Heart left ventricle (tissue), 16 donors: ENCODE measurements at regions not wholly inside any gene's neighbourhood (a gene's known extent, or its start where the extent isn't known, plus 50 kb on each side); places are given as distances from the start of the nearest gene placed in this dataset.

Experiments used
- ATAC-seq, 4 donors: fragments of 200-7000 bp; cut with Tn5 transposase; one replicate each; pipeline ENCODE4 v1.9.1; 2020 to 2022; ENCODE audit warnings: moderate library complexity in 4 of 4, mild to moderate bottlenecking in 3 of 4, moderate number of reproducible peaks in 1 of 4
- DNase-seq, 5 donors: peaks; one replicate each; pipeline ENCODE4 v3.0.0-alpha.2; 2020
- H3K27ac ChIP-seq, 12 donors: fragments of 200-600 bp; sonication (generic) in 4 of 12; one replicate each; pipeline versions ENCODE4 v1.5.0 to v1.8.0; 2016 to 2022; ENCODE audit warnings: mild to moderate bottlenecking in 2 of 12
- H3K27me3 ChIP-seq, 9 donors: fragments of 200-600 bp; sonication (generic) in 2 of 9; one replicate each; pipeline versions ENCODE4 v1.5.1 to v1.8.0; 2016 to 2022; ENCODE audit warnings: mild to moderate bottlenecking in 3 of 9
- H3K36me3 ChIP-seq, 9 donors: fragments of 200-600 bp; sonication (generic) in 2 of 9; one replicate each; pipeline versions ENCODE4 v1.5.0 to v1.8.0; 2018 to 2022; ENCODE audit warnings: mild to moderate bottlenecking in 2 of 9
- H3K4me1 ChIP-seq, 12 donors: fragments of 200-600 bp; sonication (generic) in 4 of 12; one replicate each; pipeline versions ENCODE4 v1.5.0 to v1.8.0; 2016 to 2022; ENCODE audit warnings: mild to moderate bottlenecking in 3 of 12
- H3K4me3 ChIP-seq, 12 donors: fragments of 200-600 bp; sonication (generic) in 4 of 12; one replicate each; pipeline versions ENCODE4 v1.5.0 to v1.8.0; 2017 to 2022; ENCODE audit warnings: mild to moderate bottlenecking in 9 of 12, moderate library complexity in 4 of 12
- H3K9me3 ChIP-seq, 12 donors: fragments of 200-600 bp; sonication (generic) in 4 of 12; one replicate each; pipeline versions ENCODE4 v1.5.0 to v1.8.0; 2016 to 2022; ENCODE audit warnings: mild to moderate bottlenecking in 1 of 12
- POLR2A ChIP-seq, 2 donors: fragments of 450-650 bp; IDR thresholded peaks; one replicate each; pipeline ENCODE4 v1.6.1; 2017; ENCODE audit warnings: antibody characterized with exemption in 2 of 2, mild to moderate bottlenecking in 2 of 2, moderate library complexity in 2 of 2
- WGBS, 4 donors: extraction: QIAGEN DNeasy Blood & Tissue Kit in 2 of 4; methylation state at CpG; one replicate each; pipeline versions ENCODE4 v1.1.5 to v1.1.7; 2013 to 2018; 5-methylcytosine and 5-hydroxymethylcytosine counted together
- intact Hi-C, 10 donors: fragments of 100-400 bp; cut with DNase I; formaldehyde crosslinking; loops; one replicate each; pipeline versions ENCODE4 v1.11.1 to v1.14.2; 2022
- TF ChIP-seq, protein P1 (sequence below), 12 donors: fragments of 200-600 bp; sonication (generic) in 4 of 12; IDR thresholded peaks; one replicate each; pipeline versions ENCODE4 v1.5.0 to v1.8.0; 2018 to 2022; ENCODE audit warnings: antibody characterized with exemption in 12 of 12, mild to moderate bottlenecking in 5 of 12
- donor health status: ischemic (EF 13 %, LVEDD 7.1; RV severe dilation, severe dysfunction).
- donor health status: healthy with polysubstance abuse.
- donor health status: DM: no; HTN: yes; CAD: no.
- donor health status: DM: no; HTN: no; CAD: no.
- donor health status: ischemic (EF 25% LVEDD 6.9; RV normal size, moderate dysfunction).
- donor health status: ischemic (EF 25% LVEDD 5.7; RV mildly dilated, moderate dysfunction).
- donor health status: healthy.
- donor health status: DM: yes; HTN: yes; CAD: no.
- donor health status: ischemic (EF 35%, LVEDD 5.7; RV mildly dilated, moderate dysfunction).
- donor health status: nonischemic (EF 11% LVEDD 7.7; RV severe dilation, severe dysfunction).
- donor health status: DM: yes; HTN: yes; CAD: no.
- donor health status: PGD.
- donor health status: ischemic (EF 29% LVEDD 5.4; RV normal size, mild dysfunction).
- donor health status: nonischemic (EF 23%, LVEDD 6.1; RV moderate dilation, normal function).

DNA sequence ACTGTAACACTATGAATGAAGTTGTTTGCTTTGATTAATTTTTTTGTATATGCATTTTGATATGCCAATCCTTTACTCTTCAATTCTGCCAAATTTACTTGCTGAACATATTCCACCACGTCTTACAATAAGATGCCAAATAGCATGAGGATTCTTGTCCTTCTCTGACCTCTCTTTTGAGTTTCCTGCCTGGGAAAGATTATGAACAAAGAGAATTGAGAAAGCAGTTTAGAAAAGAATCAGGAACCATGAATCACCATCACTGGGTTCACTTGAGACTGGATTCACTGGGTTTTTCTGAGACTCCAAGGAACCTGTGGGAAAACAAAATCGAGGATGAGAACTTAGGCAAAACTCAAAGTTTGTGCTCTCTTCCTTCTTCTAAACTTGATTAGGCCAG lies 256.5 kb downstream of the CETN3 start:
- DNase-seq (no peak), ATAC-seq (no peak)
- H3K4me3 ChIP-seq: no peak overlapping the region
- H3K27me3 ChIP-seq: no peaks in the 10 kb centered on the region
- peaks cover 0 to 7% (median 0%) of the 10 kb centered on the region in 12 donors for H3K9me3 ChIP-seq
- H3K27ac ChIP-seq: no peak overlapping the region
- no peaks in the 10 kb centered on the region for H3K36me3 ChIP-seq
- intact Hi-C loops: no loop called here
- 58 to 69% (median 68%) methylated on average over 2 of the region's 2 CpGs for WGBS, 4 donors
- TF ChIP-seq POLR2A (IDR thresholded peaks at IDR 0.05): no peak
- TF ChIP-seq, protein P1, sequence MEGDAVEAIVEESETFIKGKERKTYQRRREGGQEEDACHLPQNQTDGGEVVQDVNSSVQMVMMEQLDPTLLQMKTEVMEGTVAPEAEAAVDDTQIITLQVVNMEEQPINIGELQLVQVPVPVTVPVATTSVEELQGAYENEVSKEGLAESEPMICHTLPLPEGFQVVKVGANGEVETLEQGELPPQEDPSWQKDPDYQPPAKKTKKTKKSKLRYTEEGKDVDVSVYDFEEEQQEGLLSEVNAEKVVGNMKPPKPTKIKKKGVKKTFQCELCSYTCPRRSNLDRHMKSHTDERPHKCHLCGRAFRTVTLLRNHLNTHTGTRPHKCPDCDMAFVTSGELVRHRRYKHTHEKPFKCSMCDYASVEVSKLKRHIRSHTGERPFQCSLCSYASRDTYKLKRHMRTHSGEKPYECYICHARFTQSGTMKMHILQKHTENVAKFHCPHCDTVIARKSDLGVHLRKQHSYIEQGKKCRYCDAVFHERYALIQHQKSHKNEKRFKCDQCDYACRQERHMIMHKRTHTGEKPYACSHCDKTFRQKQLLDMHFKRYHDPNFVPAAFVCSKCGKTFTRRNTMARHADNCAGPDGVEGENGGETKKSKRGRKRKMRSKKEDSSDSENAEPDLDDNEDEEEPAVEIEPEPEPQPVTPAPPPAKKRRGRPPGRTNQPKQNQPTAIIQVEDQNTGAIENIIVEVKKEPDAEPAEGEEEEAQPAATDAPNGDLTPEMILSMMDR (IDR thresholded peaks at IDR 0.05): no peak
- H3K4me1 ChIP-seq: no peaks in the 10 kb centered on the region

DNA sequence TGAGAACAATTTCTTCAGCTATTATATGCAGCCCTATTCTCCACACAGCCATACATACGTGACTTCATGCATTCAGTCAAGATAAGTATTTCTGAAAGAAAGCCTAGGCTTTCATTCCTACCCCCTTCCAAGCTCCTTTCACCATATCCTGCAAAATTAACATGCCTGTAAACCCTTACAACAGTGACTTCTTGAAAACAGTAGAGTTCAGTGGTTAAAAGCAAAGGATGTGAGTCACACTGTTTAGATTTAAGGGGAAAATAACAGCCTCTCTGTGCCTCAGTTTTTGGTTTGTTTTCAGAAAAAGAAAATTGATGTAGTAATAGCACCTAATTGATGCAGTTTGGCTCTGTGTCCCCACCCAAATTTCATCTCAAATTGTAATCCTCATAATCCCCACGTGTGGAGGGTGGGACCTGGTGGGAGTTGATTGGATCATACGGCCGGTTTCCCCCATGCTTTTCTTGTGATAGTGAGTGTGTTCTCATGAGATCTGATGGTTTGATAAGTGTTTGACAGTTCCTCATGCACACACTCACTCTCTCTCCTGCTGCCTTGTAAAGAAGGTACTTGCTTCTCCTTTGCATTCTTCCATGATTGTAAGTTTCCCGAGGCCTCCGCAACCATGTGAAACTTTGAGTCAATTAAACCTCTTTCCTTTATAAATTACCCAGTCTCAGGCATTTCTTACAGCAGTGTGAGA lies 264.8 kb downstream of the CETN3 start:
- H3K27ac ChIP-seq: no peak overlapping the region
- intact Hi-C loops: no loop called here
- TF ChIP-seq POLR2A (IDR thresholded peaks at IDR 0.05): no peak
- TF ChIP-seq, protein P1 (IDR thresholded peaks at IDR 0.05): no peak
- DNase-seq (no peak), ATAC-seq (no peak)
- no peaks in the 10 kb centered on the region for H3K4me1 ChIP-seq
- no peak overlapping the region for H3K4me3 ChIP-seq
- no peaks in the 10 kb centered on the region for H3K27me3 ChIP-seq
- 89 to 92% (median 91%) methylated on average over 6 of the region's 6 CpGs for WGBS, 4 donors
- no peaks in the 10 kb centered on the region for H3K36me3 ChIP-seq
- peaks cover 0 to 7% (median 0%) of the 10 kb centered on the region in 12 donors for H3K9me3 ChIP-seq

DNA sequence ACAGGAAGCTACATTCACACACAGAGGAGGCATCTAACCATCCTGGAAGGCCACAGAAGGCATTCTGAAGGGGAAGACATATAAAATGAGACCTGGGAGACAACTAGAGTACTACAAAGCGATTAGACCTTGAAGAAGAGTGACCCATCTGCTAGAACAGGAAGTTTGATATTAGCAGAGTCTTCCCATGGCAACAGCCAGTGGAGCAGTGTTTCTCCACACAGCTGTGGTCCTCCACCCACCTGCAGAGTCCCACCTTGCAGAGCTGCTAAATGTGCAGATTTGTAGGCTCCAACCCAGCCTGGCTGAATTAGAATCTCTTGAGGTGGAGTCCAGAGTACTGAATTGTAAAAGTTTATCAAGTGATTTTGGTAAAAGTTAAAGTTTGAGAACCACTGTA lies 267.0 kb downstream of the CETN3 start:
- DNase-seq: no peak
- ATAC-seq: no peak
- Histone ChIP-seq H3K4me1 (no peaks in the 10 kb centered on the region), H3K9me3 (peaks cover 0 to 5% (median 0%) of the 10 kb centered on the region in 12 donors), H3K27ac (no peak overlapping the region), H3K4me3 (no peak overlapping the region), H3K36me3 (no peaks in the 10 kb centered on the region), H3K27me3 (no peaks in the 10 kb centered on the region)
- 78 to 89% (median 85%) methylated on average over 1 of the region's 1 CpG for whole genome bisulfite sequencing, 4 donors
- intact Hi-C loops: no loop called here
- TF ChIP-seq POLR2A (IDR thresholded peaks at IDR 0.05): no peak
- TF ChIP-seq, protein P1 (IDR thresholded peaks at IDR 0.05): no peak

DNA sequence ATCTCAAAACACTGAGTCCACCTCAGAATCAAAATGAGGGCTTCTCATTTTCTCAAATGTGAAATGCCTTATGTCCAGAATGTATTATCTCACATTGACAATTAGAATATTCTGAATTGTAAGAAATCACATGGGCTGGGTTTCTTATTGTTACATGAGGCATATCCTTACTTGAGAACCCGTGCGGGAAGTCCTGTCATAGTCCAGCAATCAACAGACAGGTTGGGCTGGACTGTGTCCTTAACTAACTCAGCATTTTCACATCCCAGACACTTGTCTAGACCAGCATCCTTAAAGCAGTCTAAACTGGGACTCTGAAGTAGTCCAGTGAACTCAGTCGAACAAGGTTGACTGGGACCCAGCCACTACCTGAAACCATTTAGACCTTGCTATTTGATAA lies 267.6 kb downstream of the CETN3 start:
- peaks cover 0 to 5% (median 0%) of the 10 kb centered on the region in 12 donors for H3K9me3 ChIP-seq
- ATAC-seq (no peak), DNase-seq (no peak)
- H3K4me1 ChIP-seq: no peaks in the 10 kb centered on the region
- no peaks in the 10 kb centered on the region for H3K27me3 ChIP-seq
- no peaks in the 10 kb centered on the region for H3K36me3 ChIP-seq
- H3K4me3 ChIP-seq: no peak overlapping the region
- H3K27ac ChIP-seq: no peak overlapping the region
- WGBS, 4 donors: 86 to 94% (median 91%) methylated on average over 3 of the region's 3 CpGs
- intact Hi-C loops: no loop called here
- TF ChIP-seq, protein P1 (IDR thresholded peaks at IDR 0.05): no peak
- no peak for TF ChIP-seq POLR2A (IDR thresholded peaks at IDR 0.05)
